ENCODE measurements at regions not wholly inside any gene's neighbourhood (a gene's known extent, or its start where the extent isn't known, plus 50 kb on each side); places are given as distances from the start of the nearest gene placed in this dataset.

DNA sequence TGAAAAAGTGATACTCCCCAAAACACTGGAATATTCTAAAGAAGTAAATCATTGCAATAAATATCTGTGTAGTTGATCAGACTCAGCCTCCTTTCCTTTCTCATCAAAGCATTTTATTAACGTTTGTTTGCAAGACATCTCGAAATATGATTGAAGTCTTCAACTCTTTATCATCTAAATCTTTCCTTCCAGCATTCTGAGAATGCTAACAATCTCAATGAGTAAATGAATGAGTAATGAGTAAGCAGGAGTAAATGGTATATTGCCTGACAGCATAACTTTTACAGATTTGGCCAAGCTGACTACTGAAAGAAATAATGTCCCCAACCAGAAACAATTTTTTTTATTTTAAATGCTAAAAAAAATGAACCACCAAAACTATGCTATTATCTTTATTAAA, 157.1 kb downstream of the SLCO4C1 start:
- TF ChIP-seq, protein P1, sequence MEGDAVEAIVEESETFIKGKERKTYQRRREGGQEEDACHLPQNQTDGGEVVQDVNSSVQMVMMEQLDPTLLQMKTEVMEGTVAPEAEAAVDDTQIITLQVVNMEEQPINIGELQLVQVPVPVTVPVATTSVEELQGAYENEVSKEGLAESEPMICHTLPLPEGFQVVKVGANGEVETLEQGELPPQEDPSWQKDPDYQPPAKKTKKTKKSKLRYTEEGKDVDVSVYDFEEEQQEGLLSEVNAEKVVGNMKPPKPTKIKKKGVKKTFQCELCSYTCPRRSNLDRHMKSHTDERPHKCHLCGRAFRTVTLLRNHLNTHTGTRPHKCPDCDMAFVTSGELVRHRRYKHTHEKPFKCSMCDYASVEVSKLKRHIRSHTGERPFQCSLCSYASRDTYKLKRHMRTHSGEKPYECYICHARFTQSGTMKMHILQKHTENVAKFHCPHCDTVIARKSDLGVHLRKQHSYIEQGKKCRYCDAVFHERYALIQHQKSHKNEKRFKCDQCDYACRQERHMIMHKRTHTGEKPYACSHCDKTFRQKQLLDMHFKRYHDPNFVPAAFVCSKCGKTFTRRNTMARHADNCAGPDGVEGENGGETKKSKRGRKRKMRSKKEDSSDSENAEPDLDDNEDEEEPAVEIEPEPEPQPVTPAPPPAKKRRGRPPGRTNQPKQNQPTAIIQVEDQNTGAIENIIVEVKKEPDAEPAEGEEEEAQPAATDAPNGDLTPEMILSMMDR (IDR thresholded peaks at IDR 0.05) = no peak
- TF ChIP-seq POLR2A (IDR thresholded peaks at IDR 0.05) = no peak
- TF ChIP-seq EP300 (IDR thresholded peaks at IDR 0.05) = no peak
